ENCODE measurements at regions not wholly inside any gene's neighbourhood (a gene's known extent, or its start where the extent isn't known, plus 50 kb on each side); places are given as distances from the start of the nearest gene placed in this dataset.

DNA sequence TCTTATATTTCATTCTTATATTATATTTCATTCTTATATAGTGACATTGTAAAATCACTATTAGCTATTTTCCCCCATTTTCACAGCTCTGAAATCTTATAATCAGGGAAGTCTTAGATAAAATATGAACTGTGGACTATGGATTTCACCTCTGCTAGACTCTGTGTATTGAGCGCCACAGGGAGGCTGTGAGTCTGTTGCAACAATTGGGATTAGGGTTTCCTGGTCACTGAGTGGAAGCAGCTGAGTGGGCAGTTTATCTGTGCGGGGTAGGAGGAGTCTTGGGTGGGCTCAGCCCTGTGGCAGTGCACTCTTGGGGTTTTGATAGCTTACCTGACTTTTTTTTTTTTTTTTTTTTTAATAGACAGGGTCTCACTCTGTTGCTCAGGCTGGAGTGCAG, 249.5 kb downstream of the PTTG2 start:
- no peaks in the 10 kb centered on the region for H3K36me3 ChIP-seq (ENCODE audit: insufficient read depth, low read depth, low read length)
- H3K4me3 ChIP-seq (ENCODE audit: low read length): no peak overlapping the region
- H3K4me1 ChIP-seq (ENCODE audit: insufficient read depth, low read length): no peaks in the 10 kb centered on the region; the same call in 1 of the 2 replicates
- H3K9me3 ChIP-seq (ENCODE audit: insufficient read depth, low read depth, low read length): no peaks in the 10 kb centered on the region
- H3K9ac ChIP-seq (ENCODE audit: low read depth, low read length): no peak overlapping the region
- no peaks in the 10 kb centered on the region for H3K27me3 ChIP-seq (ENCODE audit: insufficient read depth, low read length)
- no peak overlapping the region for H3K27ac ChIP-seq (ENCODE audit: low read length)

DNA sequence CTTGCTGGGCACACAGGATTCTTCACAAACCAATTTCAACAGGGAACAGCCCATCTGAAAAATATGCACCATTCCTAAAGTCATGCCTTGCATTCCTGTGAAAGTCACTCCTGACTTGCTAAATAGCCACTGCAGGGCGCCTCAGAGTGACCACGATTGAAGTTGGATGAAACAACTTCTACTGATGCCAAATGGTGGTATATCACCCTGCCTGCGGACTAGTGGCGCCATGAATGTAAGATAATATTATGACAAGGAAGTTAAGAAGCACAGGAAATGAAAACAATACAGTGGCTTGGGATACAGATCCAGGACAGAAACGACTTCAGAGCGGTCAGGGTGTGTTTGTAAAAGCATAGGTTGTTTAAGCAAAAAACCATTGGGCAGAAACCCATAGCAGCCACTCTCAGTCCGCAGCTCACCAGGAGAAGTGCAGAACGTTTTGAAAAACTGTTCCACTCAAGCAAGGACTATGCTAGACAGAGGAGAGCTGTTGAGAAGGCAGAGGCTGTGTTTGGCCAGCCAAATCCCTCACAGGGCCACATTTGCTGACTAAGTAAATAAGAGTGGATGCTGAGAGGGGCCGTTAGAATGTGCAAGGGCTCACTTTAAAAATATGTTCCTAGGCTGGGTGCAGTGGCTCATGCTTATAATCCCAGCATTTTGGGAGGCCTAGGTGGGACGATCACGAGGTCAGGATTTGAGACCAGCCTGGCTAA, 250.4 kb downstream of the PTTG2 start:
- no peak overlapping the region for H3K4me3 ChIP-seq (ENCODE audit: low read length)
- H3K27ac ChIP-seq (ENCODE audit: low read length): no peak overlapping the region
- H3K4me1 ChIP-seq (ENCODE audit: insufficient read depth, low read length): no peaks in the 10 kb centered on the region; the same call in 1 of the 2 replicates
- no peak overlapping the region for H3K9ac ChIP-seq (ENCODE audit: low read depth, low read length)
- H3K9me3 ChIP-seq (ENCODE audit: insufficient read depth, low read depth, low read length): no peaks in the 10 kb centered on the region
- H3K36me3 ChIP-seq (ENCODE audit: insufficient read depth, low read depth, low read length): no peaks in the 10 kb centered on the region
- H3K27me3 ChIP-seq (ENCODE audit: insufficient read depth, low read length): no peaks in the 10 kb centered on the region

DNA sequence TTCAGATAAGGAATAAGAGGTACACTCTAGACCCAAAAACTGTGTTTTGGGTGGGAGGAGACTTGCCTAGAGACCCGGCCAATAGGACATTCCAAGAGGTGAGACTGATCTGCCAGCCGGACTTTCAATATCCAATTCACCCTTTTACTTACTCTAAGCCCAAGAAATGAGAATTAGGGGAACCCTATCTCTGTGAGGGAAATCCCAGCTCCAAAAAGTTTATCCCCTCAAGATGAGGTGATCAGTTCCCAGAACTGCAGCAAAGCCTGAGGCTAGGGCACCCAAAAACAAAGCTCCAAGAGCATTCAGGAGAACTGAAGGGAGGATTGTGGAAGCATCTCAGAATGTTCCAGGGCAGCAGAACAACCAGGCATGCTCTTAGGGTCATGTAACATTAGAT, 251.7 kb downstream of the PTTG2 start:
- H3K9me3 ChIP-seq (ENCODE audit: insufficient read depth, low read depth, low read length): no peaks in the 10 kb centered on the region
- H3K4me1 ChIP-seq (ENCODE audit: insufficient read depth, low read length): no peaks in the 10 kb centered on the region; the same call in 1 of the 2 replicates
- no peak overlapping the region for H3K27ac ChIP-seq (ENCODE audit: low read length)
- no peak overlapping the region for H3K9ac ChIP-seq (ENCODE audit: low read depth, low read length)
- H3K36me3 ChIP-seq (ENCODE audit: insufficient read depth, low read depth, low read length): no peaks in the 10 kb centered on the region
- H3K27me3 ChIP-seq (ENCODE audit: insufficient read depth, low read length): no peaks in the 10 kb centered on the region
- no peak overlapping the region for H3K4me3 ChIP-seq (ENCODE audit: low read length)

DNA sequence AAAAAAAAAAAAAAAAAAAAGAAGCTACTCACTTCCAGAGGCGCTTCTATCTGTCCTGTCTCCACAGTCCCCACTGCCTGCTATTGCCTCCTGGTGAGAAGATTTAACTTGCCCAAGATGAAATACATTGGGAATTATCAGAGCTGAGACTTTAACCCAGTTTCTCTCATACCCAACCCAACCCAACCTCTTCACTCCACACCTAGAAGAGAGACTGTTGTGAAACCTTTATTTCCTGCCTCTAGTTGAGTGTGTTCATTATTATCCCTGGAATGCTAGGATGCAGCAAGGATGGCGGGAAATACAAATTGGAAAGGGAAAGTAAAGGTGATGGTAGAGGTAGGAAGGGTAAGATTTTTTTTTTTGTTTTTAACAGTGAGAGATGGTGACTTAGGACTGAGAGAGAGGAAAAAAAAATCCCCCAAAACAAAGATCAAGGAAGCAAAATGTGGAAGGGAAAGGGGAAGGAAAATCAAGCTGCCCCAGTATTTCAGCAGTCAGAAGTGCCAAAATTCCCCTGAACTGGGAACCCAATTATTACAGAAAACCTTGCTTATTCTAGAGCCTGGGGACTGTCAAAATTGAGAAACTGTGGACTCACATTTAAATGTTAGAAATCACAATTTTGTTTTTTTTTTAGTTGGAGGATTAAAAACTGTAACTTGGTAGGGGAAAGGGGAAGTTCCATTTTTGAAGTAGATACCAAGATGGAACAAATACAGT, 253.0 kb downstream of the PTTG2 start:
- Histone ChIP-seq H3K36me3 (ENCODE audit: insufficient read depth, low read depth, low read length) (no peaks in the 10 kb centered on the region), H3K4me3 (ENCODE audit: low read length) (no peak overlapping the region), H3K9me3 (ENCODE audit: insufficient read depth, low read depth, low read length) (no peaks in the 10 kb centered on the region), H3K4me1 (ENCODE audit: insufficient read depth, low read length) (no peaks in the 10 kb centered on the region; the same call in 1 of the 2 replicates), H3K27me3 (ENCODE audit: insufficient read depth, low read length) (no peaks in the 10 kb centered on the region), H3K9ac (ENCODE audit: low read depth, low read length) (no peak overlapping the region), H3K27ac (ENCODE audit: low read length) (no peak overlapping the region)

DNA sequence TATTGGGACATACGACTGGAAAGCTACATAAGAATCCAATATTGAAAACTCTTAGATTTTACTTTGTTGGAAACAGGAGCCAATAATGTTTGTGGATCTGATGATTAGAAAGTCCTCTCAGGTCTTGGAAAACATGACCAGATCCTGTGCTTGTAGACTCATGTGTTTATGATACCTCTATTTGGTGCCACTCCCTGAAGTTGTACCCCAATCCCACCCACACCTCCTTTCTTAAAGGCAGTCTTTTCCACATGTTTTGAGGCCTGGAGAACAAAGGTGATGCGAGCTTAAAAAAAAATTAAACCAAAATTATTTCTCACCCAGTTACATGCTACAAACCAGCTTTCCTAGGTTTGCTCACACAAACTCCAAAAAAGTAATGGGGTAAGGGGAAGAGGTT, 262.7 kb downstream of the PTTG2 start:
- H3K9me3 ChIP-seq (ENCODE audit: insufficient read depth, low read depth, low read length): no peaks in the 10 kb centered on the region
- no peak overlapping the region for H3K9ac ChIP-seq (ENCODE audit: low read depth, low read length)
- H3K4me3 ChIP-seq (ENCODE audit: low read length): no peak overlapping the region
- H3K4me1 ChIP-seq (ENCODE audit: insufficient read depth, low read length): no peaks in the 10 kb centered on the region
- no peaks in the 10 kb centered on the region for H3K36me3 ChIP-seq (ENCODE audit: insufficient read depth, low read depth, low read length)
- H3K27ac ChIP-seq (ENCODE audit: low read length): no peak overlapping the region
- no peaks in the 10 kb centered on the region for H3K27me3 ChIP-seq (ENCODE audit: insufficient read depth, low read length)

DNA sequence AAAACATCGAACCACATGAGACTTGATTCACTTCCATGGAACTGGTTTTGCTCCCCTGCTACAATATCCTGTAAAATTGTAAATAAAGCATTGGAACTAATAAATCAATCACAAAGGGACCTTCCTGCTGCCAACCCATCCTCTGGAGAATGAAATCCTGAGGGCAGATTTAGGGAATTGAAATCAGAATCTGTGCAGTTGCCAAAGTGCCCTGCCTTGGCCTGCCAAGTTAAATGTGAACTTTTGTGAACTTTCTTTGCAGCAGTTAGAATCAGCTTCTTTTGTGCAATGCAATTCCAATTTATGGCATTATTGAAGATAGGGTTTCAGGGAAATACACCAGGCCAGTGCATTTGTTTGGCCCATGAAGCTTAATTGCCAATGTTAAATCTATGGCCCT, 263.1 kb downstream of the PTTG2 start:
- Histone ChIP-seq H3K27me3 (ENCODE audit: insufficient read depth, low read length) (no peaks in the 10 kb centered on the region), H3K9ac (ENCODE audit: low read depth, low read length) (no peak overlapping the region), H3K36me3 (ENCODE audit: insufficient read depth, low read depth, low read length) (no peaks in the 10 kb centered on the region), H3K9me3 (ENCODE audit: insufficient read depth, low read depth, low read length) (no peaks in the 10 kb centered on the region), H3K27ac (ENCODE audit: low read length) (no peak overlapping the region), H3K4me3 (ENCODE audit: low read length) (no peak overlapping the region), H3K4me1 (ENCODE audit: insufficient read depth, low read length) (no peaks in the 10 kb centered on the region)

DNA sequence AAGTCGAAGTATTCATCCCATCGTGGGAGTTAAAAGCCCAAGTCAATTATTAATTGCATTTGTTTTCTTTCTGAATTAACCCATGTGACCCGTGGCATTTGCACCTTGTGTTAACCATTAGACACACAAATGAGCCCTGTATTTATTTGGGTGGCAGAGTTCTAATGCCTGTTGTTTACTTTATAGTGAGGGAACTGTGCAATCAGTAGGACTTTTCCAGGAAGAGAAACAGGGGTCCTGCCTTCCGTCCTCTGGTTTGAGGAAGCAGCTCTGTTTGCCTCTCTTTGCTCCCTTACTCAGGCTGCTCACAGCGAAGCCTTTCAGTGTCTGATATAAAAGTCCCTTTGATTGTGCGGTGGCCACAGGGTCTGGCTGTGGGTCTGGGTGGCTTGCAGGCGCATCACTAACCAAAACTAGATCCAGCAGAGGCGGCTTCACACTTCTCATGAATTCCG, 263.6 kb downstream of the PTTG2 start:
- no peak overlapping the region for H3K9ac ChIP-seq (ENCODE audit: low read depth, low read length)

DNA sequence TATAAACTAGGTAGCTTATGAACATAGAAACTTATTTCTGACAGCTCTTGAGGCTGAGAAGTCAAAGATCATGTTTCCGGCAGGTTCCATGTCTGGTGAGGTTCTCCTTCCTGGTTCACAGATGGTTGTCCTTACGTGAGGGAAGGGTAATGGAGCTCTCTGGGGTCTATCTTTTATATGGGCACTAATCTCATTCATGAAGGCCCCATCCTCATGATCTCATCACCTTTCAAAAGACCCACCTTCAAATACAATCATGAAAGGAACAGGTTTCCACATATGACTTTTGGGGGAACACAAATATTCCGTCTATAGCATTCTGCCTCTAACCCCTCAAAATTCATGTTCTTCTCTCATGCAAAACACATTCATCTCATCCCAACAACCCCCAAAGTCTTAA, 264.7 kb downstream of the PTTG2 start:
- H3K4me1 ChIP-seq (ENCODE audit: insufficient read depth, low read length): no peaks in the 10 kb centered on the region
- H3K27me3 ChIP-seq (ENCODE audit: insufficient read depth, low read length): no peaks in the 10 kb centered on the region
- H3K27ac ChIP-seq (ENCODE audit: low read length): no peak overlapping the region
- H3K4me3 ChIP-seq (ENCODE audit: low read length): no peak overlapping the region
- H3K9ac ChIP-seq (ENCODE audit: low read depth, low read length): no peak overlapping the region
- no peaks in the 10 kb centered on the region for H3K36me3 ChIP-seq (ENCODE audit: insufficient read depth, low read depth, low read length)
- H3K9me3 ChIP-seq (ENCODE audit: insufficient read depth, low read depth, low read length): no peaks in the 10 kb centered on the region

More for the DNA sequence above, 263.6 kb downstream of the PTTG2 start:
- Histone ChIP-seq H3K36me3 (ENCODE audit: insufficient read depth, low read depth, low read length) (no peaks in the 10 kb centered on the region), H3K27ac (ENCODE audit: low read length) (no peak overlapping the region), H3K4me1 (ENCODE audit: insufficient read depth, low read length) (no peaks in the 10 kb centered on the region), H3K4me3 (ENCODE audit: low read length) (no peak overlapping the region), H3K27me3 (ENCODE audit: insufficient read depth, low read length) (no peaks in the 10 kb centered on the region), H3K9me3 (ENCODE audit: insufficient read depth, low read depth, low read length) (no peaks in the 10 kb centered on the region)

DNA sequence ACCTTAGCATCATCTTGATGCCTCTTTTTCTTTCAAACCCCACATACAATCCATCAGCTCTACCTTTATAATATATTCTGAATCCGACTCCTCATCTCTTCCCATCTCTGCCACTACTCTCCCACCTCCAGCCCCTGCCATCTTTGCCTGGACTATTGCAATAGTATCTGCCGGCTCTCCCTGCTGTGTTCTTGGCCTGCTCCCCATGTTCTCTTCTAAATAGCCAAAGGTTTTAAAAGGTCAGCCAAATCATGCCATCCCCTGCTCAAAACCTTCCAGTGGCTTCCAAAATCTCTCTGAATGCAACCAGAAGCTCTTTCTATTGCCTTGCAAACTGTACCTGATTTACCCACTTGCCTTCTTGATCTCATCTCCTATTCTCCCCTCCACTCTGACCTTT, 266.0 kb downstream of the PTTG2 start:
- Histone ChIP-seq H3K4me1 (ENCODE audit: insufficient read depth, low read length) (no peaks in the 10 kb centered on the region), H3K27me3 (ENCODE audit: insufficient read depth, low read length) (no peaks in the 10 kb centered on the region), H3K9me3 (ENCODE audit: insufficient read depth, low read depth, low read length) (no peaks in the 10 kb centered on the region), H3K36me3 (ENCODE audit: insufficient read depth, low read depth, low read length) (no peaks in the 10 kb centered on the region), H3K9ac (ENCODE audit: low read depth, low read length) (no peak overlapping the region), H3K27ac (ENCODE audit: low read length) (no peak overlapping the region), H3K4me3 (ENCODE audit: low read length) (no peak overlapping the region)

DNA sequence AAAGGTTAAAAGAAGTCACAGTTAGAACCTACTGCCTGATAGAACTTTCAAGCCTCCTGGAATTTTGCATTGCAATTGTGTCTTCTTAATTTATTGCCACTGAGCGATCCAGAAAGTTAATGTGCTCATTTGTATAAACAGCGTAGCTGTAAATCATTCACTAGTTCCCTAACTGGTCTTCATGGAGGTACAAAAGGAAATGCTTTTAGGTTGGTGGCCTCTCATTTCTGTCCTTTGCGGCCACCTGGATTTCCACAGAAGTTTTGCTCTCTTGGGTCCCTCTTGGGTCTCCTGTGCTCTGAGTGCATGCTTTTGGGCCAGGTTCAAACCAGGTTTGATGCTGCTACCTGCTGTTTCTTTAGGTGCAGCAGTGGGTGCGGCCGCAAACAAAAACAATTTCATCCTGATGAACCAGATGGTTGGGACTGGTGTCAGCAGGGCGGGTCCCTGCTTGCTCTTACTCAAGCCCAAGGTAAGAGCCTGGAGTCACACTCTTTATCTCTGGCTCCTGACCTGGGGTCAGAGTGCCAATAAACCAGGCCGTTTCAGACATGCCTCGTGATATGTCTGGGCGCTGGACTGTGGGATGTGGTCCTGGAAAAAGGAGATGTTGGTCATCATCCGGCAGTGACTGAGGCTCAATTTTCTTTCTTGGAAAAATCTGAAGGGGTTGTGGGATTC, 270.1 kb downstream of the PTTG2 start:
- Histone ChIP-seq H3K27me3 (ENCODE audit: insufficient read depth, low read length) (no peaks in the 10 kb centered on the region), H3K4me3 (ENCODE audit: low read length) (no peak overlapping the region), H3K27ac (ENCODE audit: low read length) (no peak overlapping the region), H3K36me3 (ENCODE audit: insufficient read depth, low read depth, low read length) (no peaks in the 10 kb centered on the region), H3K9me3 (ENCODE audit: insufficient read depth, low read depth, low read length) (no peaks in the 10 kb centered on the region; the same call in 1 of the 2 replicates), H3K4me1 (ENCODE audit: insufficient read depth, low read length) (no peaks in the 10 kb centered on the region), H3K9ac (ENCODE audit: low read depth, low read length) (no peak overlapping the region)

DNA sequence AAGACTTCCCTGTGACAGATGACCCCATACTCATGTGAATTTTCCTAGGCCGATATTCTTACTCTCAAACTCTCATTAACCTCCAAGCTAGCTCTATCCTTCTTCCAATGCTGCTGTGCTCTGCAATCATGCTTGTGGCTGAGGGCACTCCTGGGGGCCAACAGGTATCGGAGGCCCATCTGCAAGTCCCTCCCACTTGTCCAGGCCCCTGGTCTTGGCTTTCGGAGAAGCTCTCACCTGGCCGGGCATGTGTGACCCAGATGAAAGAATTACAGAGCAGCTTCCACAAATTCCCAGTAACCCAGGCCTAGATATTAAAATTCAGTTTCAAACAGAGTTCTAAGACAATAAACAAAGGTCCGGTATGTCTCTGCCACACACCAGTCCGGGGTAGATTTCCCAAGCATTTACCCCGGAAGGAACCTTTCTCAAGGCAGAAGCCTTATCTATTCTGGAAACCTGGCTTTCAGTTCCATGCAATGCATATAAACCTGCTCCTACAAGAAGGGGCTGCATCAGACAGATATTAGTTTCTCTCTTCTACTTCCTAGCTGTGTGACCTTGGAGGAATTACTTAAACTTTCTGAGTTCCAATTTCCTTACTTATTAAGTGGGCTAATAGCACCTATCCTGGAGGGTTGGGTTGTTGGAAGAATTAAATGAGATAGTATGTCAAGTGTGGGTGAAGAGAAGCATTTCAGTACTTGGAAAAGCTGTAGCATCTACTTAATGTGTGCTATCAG, 270.8 kb downstream of the PTTG2 start:
- Histone ChIP-seq H3K27ac (ENCODE audit: low read length) (no peak overlapping the region), H3K9me3 (ENCODE audit: insufficient read depth, low read depth, low read length) (no peaks in the 10 kb centered on the region; the same call in 1 of the 2 replicates), H3K9ac (ENCODE audit: low read depth, low read length) (no peak overlapping the region), H3K27me3 (ENCODE audit: insufficient read depth, low read length) (no peaks in the 10 kb centered on the region), H3K4me1 (ENCODE audit: insufficient read depth, low read length) (no peaks in the 10 kb centered on the region), H3K4me3 (ENCODE audit: low read length) (no peak overlapping the region), H3K36me3 (ENCODE audit: insufficient read depth, low read depth, low read length) (no peaks in the 10 kb centered on the region)

Data from iPS-20b (cell line).